Small intestine (tissue), 7 donors: ENCODE measurements at regions not wholly inside any gene's neighbourhood (a gene's known extent, or its start where the extent isn't known, plus 50 kb on each side); places are given as distances from the start of the nearest gene placed in this dataset.

Source experiments
- DNase-seq, 2 donors: peaks; one replicate each; pipeline versions ENCODE4 v3.0.0 to v3.0.0-alpha.2; 2013
- FAIRE-seq: peaks from 2 replicates; lab custom pipeline; 2012; peaks lifted over from hg19 to GRCh38; lab: Jason Lieb, UNC
- H3K27ac ChIP-seq, 3 donors: one replicate each; pipeline ENCODE4 v1.5.1; 2013; ENCODE audit warnings: low read length in 2 of 3, mild to moderate bottlenecking in 2 of 3, control low read depth in 1 of 3, inconsistent platforms in 1 of 3, low read depth in 1 of 3, moderate library complexity in 1 of 3
- H3K27me3 ChIP-seq, 3 donors: one replicate each; pipeline ENCODE4 v1.6.1; 2013; ENCODE audit warnings: low read length in 3 of 3, inconsistent platforms in 1 of 3; ENCODE audit not compliant: control insufficient read depth in 3 of 3, insufficient read depth in 3 of 3
- H3K36me3 ChIP-seq, 3 donors: one replicate each; pipeline ENCODE4 v1.6.1; 2013; ENCODE audit warnings: low read length in 3 of 3, inconsistent platforms in 1 of 3, low read depth in 1 of 3, mild to moderate bottlenecking in 1 of 3, moderate library complexity in 1 of 3; ENCODE audit not compliant: control insufficient read depth in 3 of 3, insufficient read depth in 2 of 3
- H3K4me1 ChIP-seq, 3 donors: one replicate each; pipeline ENCODE4 v1.6.1; 2013; ENCODE audit warnings: low read length in 2 of 3, inconsistent platforms in 1 of 3, low read depth in 1 of 3, mild to moderate bottlenecking in 1 of 3, moderate library complexity in 1 of 3; ENCODE audit not compliant: control insufficient read depth in 3 of 3, insufficient read depth in 2 of 3
- H3K4me3 ChIP-seq, 3 donors: one replicate each; pipeline ENCODE4 v1.5.1; 2013; ENCODE audit warnings: low read length in 3 of 3, control low read depth in 1 of 3, inconsistent platforms in 1 of 3, low read depth in 1 of 3, mild to moderate bottlenecking in 1 of 3, moderate library complexity in 1 of 3
- H3K9me3 ChIP-seq, 2 donors: one replicate each; pipeline ENCODE4 v1.6.1; 2013; ENCODE audit warnings: low read depth in 1 of 2, low read length in 1 of 2; ENCODE audit not compliant: control insufficient read depth in 2 of 2, insufficient read depth in 1 of 2
- WGBS, 3 donors: extraction: QIAGEN DNeasy Blood & Tissue Kit; methylation state at CpG; one replicate each; pipeline ENCODE4 v1.1.7; 2013; 5-methylcytosine and 5-hydroxymethylcytosine counted together
- donor health status: healthy with polysubstance abuse.
- donor health status: control.
- donor health status: control.
- donor health status: Bipolar disorder and iron deficiency.
- donor health status: healthy.

GRCh38 chr2:5824126-5824525, 131.9 kb downstream of the SOX11 start:
- FAIRE-seq (no peak), DNase-seq (no peak)
- 73 to 85% (median 80%) methylated on average over 2 of the region's 2 CpGs for WGBS, 3 donors
- no peaks in the 10 kb centered on the region for H3K4me1 ChIP-seq
- H3K27me3 ChIP-seq: no peaks in the 10 kb centered on the region
- peaks cover 0 to 3% of the 10 kb centered on the region in 2 donors for H3K9me3 ChIP-seq
- H3K27ac ChIP-seq: no peak overlapping the region
- no peak overlapping the region for H3K4me3 ChIP-seq
- no peaks in the 10 kb centered on the region for H3K36me3 ChIP-seq

- Histone ChIP-seq H3K4me3 (no peak overlapping the region), H3K4me1 (no peaks in the 10 kb centered on the region), H3K9me3 (peaks cover 0 to 3% of the 10 kb centered on the region in 2 donors), H3K36me3 (no peaks in the 10 kb centered on the region), H3K27ac (no peak overlapping the region), H3K27me3 (no peaks in the 10 kb centered on the region)
- WGBS, 3 donors: 75 to 95% (median 90%) methylated on average over 1 of the region's 1 CpG
- FAIRE-seq: no peak
- DNase-seq: no peak
Observed at GRCh38 chr2:5825686-5826085, 133.5 kb downstream of the SOX11 start.

GRCh38 chr2:5826979-5827655, 134.9 kb downstream of the SOX11 start:
- Histone ChIP-seq H3K27ac (no peak overlapping the region), H3K4me3 (no peak overlapping the region), H3K36me3 (no peaks in the 10 kb centered on the region), H3K9me3 (peaks cover 0 to 3% of the 10 kb centered on the region in 2 donors), H3K4me1 (no peaks in the 10 kb centered on the region), H3K27me3 (no peaks in the 10 kb centered on the region)
- FAIRE-seq (no peak), DNase-seq (no peak)
- WGBS, 3 donors: 41 to 54% (median 51%) methylated on average over 5 of the region's 5 CpGs

GRCh38 chr2:5834501-5834900, 142.3 kb downstream of the SOX11 start:
- no peak for DNase-seq
- 54 to 65% (median 54%) methylated on average over 4 of the region's 4 CpGs for WGBS, 3 donors
- no peaks in the 10 kb centered on the region for H3K9me3 ChIP-seq

GRCh38 chr2:5839550-5839949, 147.4 kb downstream of the SOX11 start:
- no peak overlapping the region for H3K4me3 ChIP-seq
- DNase-seq: no peak
- FAIRE-seq: no peak

More at GRCh38 chr2:5834501-5834900, 142.3 kb downstream of the SOX11 start:
- H3K4me3 ChIP-seq: no peak overlapping the region
- no peaks in the 10 kb centered on the region for H3K36me3 ChIP-seq
- no peak overlapping the region for H3K27ac ChIP-seq
- no peaks in the 10 kb centered on the region for H3K4me1 ChIP-seq
- H3K27me3 ChIP-seq: no peaks in the 10 kb centered on the region
- FAIRE-seq: no peak

GRCh38 chr2:5841126-5841525, 148.9 kb downstream of the SOX11 start:
- Histone ChIP-seq H3K9me3 (no peaks in the 10 kb centered on the region), H3K27me3 (no peaks in the 10 kb centered on the region), H3K4me3 (no peak overlapping the region), H3K27ac (no peak overlapping the region), H3K4me1 (no peaks in the 10 kb centered on the region), H3K36me3 (no peaks in the 10 kb centered on the region)
- WGBS, 3 donors: 43 to 50% (median 43%) methylated on average over 2 of the region's 2 CpGs
- no peak for FAIRE-seq
- DNase-seq: no peak

More at GRCh38 chr2:5839550-5839949, 147.4 kb downstream of the SOX11 start:
- 54 to 56% (median 55%) methylated on average over 7 of the region's 7 CpGs for WGBS, 3 donors
- Histone ChIP-seq H3K36me3 (no peaks in the 10 kb centered on the region), H3K4me1 (no peaks in the 10 kb centered on the region), H3K9me3 (no peaks in the 10 kb centered on the region), H3K27ac (no peak overlapping the region), H3K27me3 (no peaks in the 10 kb centered on the region)

- no peaks in the 10 kb centered on the region for H3K36me3 ChIP-seq
- DNase-seq: no peak
- no peaks in the 10 kb centered on the region for H3K27me3 ChIP-seq
- H3K9me3 ChIP-seq: no peaks in the 10 kb centered on the region
- FAIRE-seq: no peak
- 91 to 94% (median 93%) methylated on average over 14 of the region's 14 CpGs for WGBS, 3 donors
- H3K4me3 ChIP-seq: no peak overlapping the region
- no peak overlapping the region for H3K27ac ChIP-seq
- H3K4me1 ChIP-seq: no peaks in the 10 kb centered on the region
Observed at GRCh38 chr2:5842326-5842725, 150.1 kb downstream of the SOX11 start.

GRCh38 chr2:5845798-5846330, 153.7 kb downstream of the SOX11 start:
- Histone ChIP-seq H3K9me3 (no peaks in the 10 kb centered on the region), H3K27me3 (no peaks in the 10 kb centered on the region), H3K36me3 (no peaks in the 10 kb centered on the region), H3K27ac (no peak overlapping the region), H3K4me1 (no peaks in the 10 kb centered on the region), H3K4me3 (no peak overlapping the region)
- 69 to 77% (median 75%) methylated on average over 6 of the region's 6 CpGs for WGBS, 3 donors
- no peak for FAIRE-seq
- DNase-seq: no peak
